ENCODE measurements at regions not wholly inside any gene's neighbourhood (a gene's known extent, or its start where the extent isn't known, plus 50 kb on each side); places are given as distances from the start of the nearest gene placed in this dataset.
A peak's percentile ranks its signal among the peaks of the same experiment; 100 is the strongest.

GRCh38 chr10:31709028-31709427 is 219.6 kb downstream of the ARHGAP12 start:
- peak; percentile 31 to 65 for DNase-seq

GRCh38 chr10:31708474-31708873 is 220.2 kb downstream of the ARHGAP12 start:
- DNase-seq = no peak

- peak; percentile 60 to 81 for DNase-seq
Observed at GRCh38 chr10:31708046-31708445, 220.6 kb downstream of the ARHGAP12 start.

- peak in 1 of 2 experiments; percentile 34 for DNase-seq
Observed at GRCh38 chr10:31707093-31708039, 221.3 kb downstream of the ARHGAP12 start.

- DNase-seq = no peak
Observed at GRCh38 chr10:31706464-31707092, 222.1 kb downstream of the ARHGAP12 start.

GRCh38 chr10:31705136-31705535 is 223.5 kb downstream of the ARHGAP12 start:
- DNase-seq = no peak

- no peak for DNase-seq
Observed at GRCh38 chr10:31704195-31704594, 224.4 kb downstream of the ARHGAP12 start.

GRCh38 chr10:31702954-31703353 is 225.7 kb downstream of the ARHGAP12 start:
- no peak for DNase-seq

GRCh38 chr10:31702005-31702404 is 226.6 kb downstream of the ARHGAP12 start:
- DNase-seq = no peak

- DNase-seq = no peak
Observed at GRCh38 chr10:31701546-31701945, 227.1 kb downstream of the ARHGAP12 start.

GRCh38 chr10:31700181-31700611 is 228.4 kb downstream of the ARHGAP12 start:
- DNase-seq = peak in 1 of 2 experiments; percentile 0

GRCh38 chr10:31698181-31698830 is 230.3 kb downstream of the ARHGAP12 start:
- DNase-seq = no peak

GRCh38 chr10:31697271-31698180 is 231.1 kb downstream of the ARHGAP12 start:
- no peak for DNase-seq

- no peak for DNase-seq
Observed at GRCh38 chr10:31694929-31695837, 233.4 kb downstream of the ARHGAP12 start.

- DNase-seq = peak in 1 of 2 experiments; percentile 64
Observed at GRCh38 chr10:31694126-31694685, 234.4 kb downstream of the ARHGAP12 start.

- DNase-seq = peak; percentile 12 to 67
Observed at GRCh38 chr10:31693491-31693890, 235.1 kb downstream of the ARHGAP12 start.

GRCh38 chr10:31689233-31689632 is 239.4 kb downstream of the ARHGAP12 start:
- no peak for DNase-seq

GRCh38 chr10:31687663-31688482 is 240.8 kb downstream of the ARHGAP12 start:
- DNase-seq = no peak

- no peak for DNase-seq
Observed at GRCh38 chr10:31686599-31686998, 242.0 kb downstream of the ARHGAP12 start.

- peak in 1 of 2 experiments; percentile 2 for DNase-seq
Observed at GRCh38 chr10:31683682-31684081, 244.9 kb downstream of the ARHGAP12 start.

All from NCI-H524 (cell line).